H9 (cell line): ENCODE measurements at regions not wholly inside any gene's neighbourhood (a gene's known extent, or its start where the extent isn't known, plus 50 kb on each side); places are given as distances from the start of the nearest gene placed in this dataset.

Experiments used
- DNase-seq: peaks from one replicate; pipeline ENCODE4 v3.0.0-alpha.2; 2017
- H2AFZ ChIP-seq: one replicate; pipeline ENCODE4 v1.6.1; 2013; ENCODE audit warnings: mild to moderate bottlenecking, low read length, control low read depth, moderate library complexity
- H2AK5ac ChIP-seq: 2 replicates; pipeline ENCODE4 v1.6.1; 2013; ENCODE audit warnings: low read length, control low read depth, mixed read lengths; ENCODE audit not compliant: insufficient read length
- H2BK120ac ChIP-seq: one replicate; pipeline ENCODE4 v1.6.1; 2013; ENCODE audit warnings: low read depth, mild to moderate bottlenecking, low read length, control low read depth, inconsistent platforms; ENCODE audit not compliant: poor library complexity, severe bottlenecking
- H2BK12ac ChIP-seq: 2 replicates; pipeline ENCODE4 v1.6.1; 2013; ENCODE audit warnings: low read length, control low read depth, mixed read lengths, low read depth; ENCODE audit not compliant: insufficient read length
- H2BK15ac ChIP-seq: 2 replicates; pipeline ENCODE4 v1.6.1; 2013; ENCODE audit warnings: low read depth, low read length, control low read depth
- H2BK20ac ChIP-seq: one replicate; pipeline ENCODE4 v1.6.1; 2013; ENCODE audit warnings: low read depth, mild to moderate bottlenecking, low read length, control low read depth, inconsistent platforms; ENCODE audit not compliant: poor library complexity, severe bottlenecking
- H2BK5ac ChIP-seq: 2 replicates; pipeline ENCODE4 v1.6.1; 2013; ENCODE audit warnings: low read length, control low read depth, mixed read lengths; ENCODE audit not compliant: insufficient read length
- H3K14ac ChIP-seq: 2 replicates; pipeline ENCODE4 v1.6.1; 2013; ENCODE audit warnings: low read length, control low read depth; ENCODE audit not compliant: insufficient read depth
- H3K18ac ChIP-seq: 2 replicates; pipeline ENCODE4 v1.6.1; 2013; ENCODE audit warnings: low read depth, mild to moderate bottlenecking, mixed read lengths, low read length, control low read depth; ENCODE audit not compliant: insufficient read length
- H3K23ac ChIP-seq: 2 replicates; pipeline ENCODE4 v1.6.1; 2013; ENCODE audit warnings: low read length, control low read depth, mixed read lengths, low read depth; ENCODE audit not compliant: insufficient read length
- H3K23me2 ChIP-seq: 2 replicates; pipeline ENCODE4 v1.6.1; 2013; ENCODE audit warnings: low read depth, mild to moderate bottlenecking, mixed read lengths, low read length, control low read depth; ENCODE audit not compliant: insufficient read length, poor library complexity, severe bottlenecking
- H3K27ac ChIP-seq: 2 replicates; pipeline ENCODE4 v1.5.1; 2013; ENCODE audit warnings: low read length, control low read depth, mixed read lengths, low read depth; ENCODE audit not compliant: insufficient read length
- H3K27me3 ChIP-seq: 2 replicates; pipeline ENCODE4 v1.6.1; 2013; ENCODE audit warnings: low read length, control low read depth, inconsistent platforms; ENCODE audit not compliant: insufficient read depth
- H3K4ac ChIP-seq: 2 replicates; pipeline ENCODE4 v1.6.1; 2013; ENCODE audit warnings: low read depth, mild to moderate bottlenecking, control low read depth, inconsistent platforms, low read length, moderate library complexity
- H3K4me1 ChIP-seq: 2 replicates; pipeline ENCODE4 v1.6.1; 2013; ENCODE audit warnings: low read length, control low read depth, inconsistent platforms; ENCODE audit not compliant: insufficient read depth
- H3K4me2 ChIP-seq: 2 replicates; pipeline ENCODE4 v1.6.1; 2013; ENCODE audit warnings: low read length, control low read depth, mixed read lengths; ENCODE audit not compliant: insufficient read length, insufficient read depth
- H3K56ac ChIP-seq: 2 replicates; pipeline ENCODE4 v1.6.1; 2013; ENCODE audit warnings: low read depth, mild to moderate bottlenecking, mixed read lengths, low read length, control low read depth; ENCODE audit not compliant: insufficient read length
- H3K79me1 ChIP-seq: 2 replicates; pipeline ENCODE4 v1.6.1; 2013; ENCODE audit warnings: low read depth, mild to moderate bottlenecking, moderate library complexity, low read length, control low read depth, inconsistent platforms; ENCODE audit not compliant: insufficient read depth, poor library complexity, severe bottlenecking
- H3K79me2 ChIP-seq: 2 replicates; pipeline ENCODE4 v1.6.1; 2013; ENCODE audit warnings: low read length, control low read depth, inconsistent platforms; ENCODE audit not compliant: insufficient read depth
- H3K9ac ChIP-seq: 2 replicates; pipeline ENCODE4 v1.6.1; 2013; ENCODE audit warnings: low read length, control low read depth, mixed read lengths; ENCODE audit not compliant: insufficient read length; ENCODE audit errors: extremely low read depth
- H3K9me3 ChIP-seq: one replicate; pipeline ENCODE4 v1.6.1; 2013; ENCODE audit warnings: low read depth, low read length, inconsistent platforms; ENCODE audit not compliant: control insufficient read depth
- H3T11ph ChIP-seq: one replicate; pipeline ENCODE4 v1.6.1; 2013; ENCODE audit warnings: mild to moderate bottlenecking, low read length, control low read depth, inconsistent platforms
- H4K20me1 ChIP-seq: one replicate; pipeline ENCODE4 v1.6.1; 2013; ENCODE audit not compliant: control insufficient read depth, insufficient read length, insufficient read depth
- H4K5ac ChIP-seq: 2 replicates; pipeline ENCODE4 v1.6.1; 2013; ENCODE audit warnings: low read depth, mild to moderate bottlenecking, mixed read lengths, low read length, control low read depth; ENCODE audit not compliant: insufficient read length
- H4K8ac ChIP-seq: replicated peaks from 2 replicates; pipeline ENCODE4 v1.6.1; 2013; ENCODE audit warnings: low read length, control low read depth, mixed read lengths, low read depth; ENCODE audit not compliant: insufficient read length
- H4K91ac ChIP-seq: 2 replicates; pipeline ENCODE4 v1.6.1; 2013; ENCODE audit warnings: low read depth, mild to moderate bottlenecking, moderate library complexity, mixed read lengths, low read length, control low read depth; ENCODE audit not compliant: insufficient read length
- H3K27ac Mint-ChIP-seq, 3 experiments: 2 replicates in 2 of 3; 3 replicates in 1 of 3; pipeline ENCODE4 v1.8.0; 2020 to 2021; ENCODE audit warnings: mixed read lengths in 3 of 3, mild to moderate bottlenecking in 1 of 3, moderate library complexity in 1 of 3
- H3K27me3 Mint-ChIP-seq: 2 replicates; pipeline ENCODE4 v1.8.0; 2021; ENCODE audit warnings: low read depth, mild to moderate bottlenecking, moderate library complexity, mixed read lengths
- H3K36me3 Mint-ChIP-seq, 3 experiments: 2 replicates in 2 of 3; 3 replicates in 1 of 3; pipeline ENCODE4 v1.8.0; 2020 to 2021; ENCODE audit warnings: low read depth in 3 of 3, mixed read lengths in 3 of 3; ENCODE audit not compliant: insufficient read depth in 1 of 3
- H3K4me1 Mint-ChIP-seq, 2 experiments: 2 replicates each; pipeline ENCODE4 v1.8.0; 2020; ENCODE audit warnings: mixed read lengths in 2 of 2
- H3K4me3 Mint-ChIP-seq, 2 experiments: 2 replicates in 1 of 2; 3 replicates in 1 of 2; pipeline ENCODE4 v1.8.0; 2020 to 2021; ENCODE audit warnings: mild to moderate bottlenecking in 2 of 2, mixed read lengths in 2 of 2, moderate library complexity in 1 of 2
- H3K9me3 Mint-ChIP-seq, 2 experiments: 2 replicates in 1 of 2; 3 replicates in 1 of 2; pipeline ENCODE4 v1.8.0; 2020; ENCODE audit warnings: mild to moderate bottlenecking in 2 of 2, mixed read lengths in 2 of 2, moderate library complexity in 1 of 2
- CTCF ChIP-seq: fragments of 200-600 bp; sonication (generic); conservative IDR thresholded peaks from 3 replicates; pipeline ENCODE4 v1.8.0; 2021; ENCODE audit warnings: antibody characterized with exemption, mild to moderate bottlenecking
- WGBS: extraction: QIAGEN DNeasy Blood & Tissue Kit; methylation state at CpG from one replicate; pipeline ENCODE4 v1.1.7; 2013; ENCODE audit warnings: missing lambda C conversion rate, low lambda C conversion rate, mixed read lengths; ENCODE audit not compliant: insufficient read length; ENCODE audit errors: extremely low coverage; 5-methylcytosine and 5-hydroxymethylcytosine counted together

DNA sequence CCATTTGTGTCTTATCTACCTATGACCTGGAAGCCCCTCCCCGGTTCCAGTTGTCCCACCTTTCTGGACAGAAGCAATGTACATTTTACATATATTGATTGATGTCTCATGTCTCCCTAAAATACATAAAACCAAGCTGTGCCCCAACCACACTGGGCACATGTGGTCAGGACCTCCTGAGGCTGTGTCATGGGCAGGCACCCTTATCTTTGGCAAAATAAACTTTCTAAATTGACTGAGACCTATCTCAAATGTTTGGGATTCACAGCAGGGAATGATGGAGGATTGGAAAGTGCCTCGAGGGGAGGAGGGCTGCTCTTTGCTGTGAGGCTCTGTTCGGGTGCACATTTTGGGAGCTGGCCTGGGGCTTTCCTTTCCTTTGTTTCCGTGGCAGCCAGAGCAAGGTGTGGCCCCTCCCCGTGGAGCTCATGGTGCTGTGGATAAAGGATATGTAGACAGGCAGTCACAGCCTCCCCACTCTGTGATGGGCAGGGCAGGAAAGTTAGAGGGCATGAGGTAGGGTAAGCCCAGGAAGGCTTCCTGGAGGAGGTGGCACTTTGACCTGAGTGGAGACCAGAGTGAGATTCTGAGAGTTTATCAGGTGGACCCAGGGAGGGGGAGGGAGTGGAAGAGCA, 615.6 kb downstream of the TBC1D22A start:
- no peaks in the 10 kb centered on the region for H3K23me2 ChIP-seq
- H3K79me1 ChIP-seq = no peaks in the 10 kb centered on the region
- H2AFZ ChIP-seq = no peak overlapping the region
- no peaks in the 10 kb centered on the region for H3K79me2 ChIP-seq
- H3K4me3 Mint-ChIP-seq = no peak overlapping the region
- H3T11ph ChIP-seq = no peak overlapping the region
- no peaks in the 10 kb centered on the region for H3K4me1 Mint-ChIP-seq
- H4K20me1 ChIP-seq = no peaks in the 10 kb centered on the region
- no CpG with 5 or more reads among the region's 5 CpGs for WGBS
- H3K4me2 ChIP-seq = no peak overlapping the region
- no peak overlapping the region for H3K56ac ChIP-seq
- H3K4ac ChIP-seq = no peak overlapping the region
- H3K9me3 ChIP-seq = peaks cover 81% of the 10 kb centered on the region
- no peak overlapping the region for H3K23ac ChIP-seq
- no peak overlapping the region for H3K27ac ChIP-seq
- H3K27me3 Mint-ChIP-seq = peaks cover 6% of the 10 kb centered on the region
- no peak overlapping the region for H2BK5ac ChIP-seq
- H3K18ac ChIP-seq = no peak overlapping the region
- H2BK20ac ChIP-seq = no peak overlapping the region
- no peak overlapping the region for H3K9ac ChIP-seq
- H2BK15ac ChIP-seq = no peak overlapping the region
- DNase-seq = no peak
- no peak for TF ChIP-seq CTCF
- H4K91ac ChIP-seq = no peak overlapping the region
- no peaks in the 10 kb centered on the region for H3K27me3 ChIP-seq
- no peak overlapping the region for H2BK120ac ChIP-seq
- no peak overlapping the region for H3K14ac ChIP-seq
- H4K5ac ChIP-seq = no peak overlapping the region
- no peak overlapping the region for H3K27ac Mint-ChIP-seq
- no peak overlapping the region for H2AK5ac ChIP-seq
- no peaks in the 10 kb centered on the region for H3K4me1 ChIP-seq
- no peak overlapping the region for H2BK12ac ChIP-seq
- H3K9me3 Mint-ChIP-seq = peaks cover 81 to 99% of the 10 kb centered on the region in 2 experiments
- H3K36me3 Mint-ChIP-seq = peaks cover 19 to 36% (median 25%) of the 10 kb centered on the region in 3 experiments
- H4K8ac ChIP-seq = no peak overlapping the region
